Stimulated activated naive B cell treated with anti-CD40 and anti-IgM and Interleukin-4, amounts not matched to agents 10 μg/mL and 1 μg/mL and 100 μg/mL, for 72 hours (primary cell): ENCODE measurements at regions not wholly inside any gene's neighbourhood (a gene's known extent, or its start where the extent isn't known, plus 50 kb on each side); places are given as distances from the start of the nearest gene placed in this dataset.
"Not testable (repeated sequence)": the region's sequence is repeated elsewhere in the genome, so short reads cannot be mapped to it uniquely, and the experiment has no call there.

Experiments
- ATAC-seq, 2 donors: fragments of 150-1000 bp; cut with Tn5 transposase; replicated peaks; 2 replicates each; pipeline ENCODE4 v1.10.0; 2021; ENCODE audit warnings: moderate library complexity in 1 of 2
- DNase-seq: peaks from one replicate; pipeline ENCODE4 v3.0.0; 2021
- H3K27ac Mint-ChIP-seq: one replicate; pipeline ENCODE4 v1.8.0; 2022; ENCODE audit warnings: mild to moderate bottlenecking, mixed read lengths
- H3K27me3 Mint-ChIP-seq, 2 donors: one replicate each; pipeline ENCODE4 v1.8.0; 2022; ENCODE audit warnings: mixed read lengths in 2 of 2
- H3K36me3 Mint-ChIP-seq, 2 donors: one replicate each; pipeline ENCODE4 v1.8.0; 2022; ENCODE audit warnings: mixed read lengths in 2 of 2, mild to moderate bottlenecking in 1 of 2
- H3K4me1 Mint-ChIP-seq, 2 donors: one replicate each; pipeline ENCODE4 v1.8.0; 2022; ENCODE audit warnings: mixed read lengths in 2 of 2, mild to moderate bottlenecking in 1 of 2
- H3K4me3 Mint-ChIP-seq, 2 donors: one replicate each; pipeline ENCODE4 v1.8.0; 2022; ENCODE audit warnings: mild to moderate bottlenecking in 2 of 2, mixed read lengths in 2 of 2, moderate library complexity in 1 of 2
- H3K9me3 Mint-ChIP-seq, 2 donors: one replicate each; pipeline ENCODE4 v1.8.0; 2022; ENCODE audit warnings: mixed read lengths in 2 of 2, mild to moderate bottlenecking in 1 of 2

- not testable (repeated sequence) for DNase-seq, H3K9me3 Mint-ChIP-seq, H3K27ac Mint-ChIP-seq, ATAC-seq, H3K36me3 Mint-ChIP-seq, H3K4me3 Mint-ChIP-seq, H3K27me3 Mint-ChIP-seq
- H3K4me1 Mint-ChIP-seq, result peaks cover 6 to 12% of the 10 kb centered on the region in 2 donors
Measured at GRCh38 chr5:125487652-125488051, 741.2 kb upstream of the ZNF608 start.

- Mint-ChIP-seq H3K4me1 (peaks cover 6 to 12% of the 10 kb centered on the region in 2 donors), H3K4me3 (no peak overlapping the region), H3K36me3 (no peaks in the 10 kb centered on the region), H3K27ac (no peak overlapping the region), H3K27me3 (peaks cover 0 to 8% of the 10 kb centered on the region in 2 donors), H3K9me3 (no peaks in the 10 kb centered on the region)
- no peak for ATAC-seq
- no peak for DNase-seq
Measured at GRCh38 chr5:125489146-125489545, 742.7 kb upstream of the ZNF608 start.

- no peaks in the 10 kb centered on the region for H3K27me3 Mint-ChIP-seq
- DNase-seq (no peak), ATAC-seq (no peak)
- peaks cover 0 to 3% of the 10 kb centered on the region in 2 donors for H3K4me1 Mint-ChIP-seq
- no peak overlapping the region for H3K27ac Mint-ChIP-seq
- no peak overlapping the region for H3K4me3 Mint-ChIP-seq
- no peaks in the 10 kb centered on the region for H3K9me3 Mint-ChIP-seq
- H3K36me3 Mint-ChIP-seq, result no peaks in the 10 kb centered on the region
Measured at GRCh38 chr5:125491986-125492492, 745.6 kb upstream of the ZNF608 start.

- H3K4me3 Mint-ChIP-seq, result no peak overlapping the region
- H3K9me3 Mint-ChIP-seq, result no peaks in the 10 kb centered on the region
- H3K27ac Mint-ChIP-seq, result no peak overlapping the region
- H3K36me3 Mint-ChIP-seq, result no peaks in the 10 kb centered on the region
- H3K4me1 Mint-ChIP-seq, result peaks cover 0 to 3% of the 10 kb centered on the region in 2 donors
- ATAC-seq, result no peak
- H3K27me3 Mint-ChIP-seq, result no peaks in the 10 kb centered on the region
- no peak for DNase-seq
Measured at GRCh38 chr5:125492977-125493376, 746.5 kb upstream of the ZNF608 start.

- Mint-ChIP-seq H3K27me3 (no peaks in the 10 kb centered on the region), H3K9me3 (no peaks in the 10 kb centered on the region), H3K27ac (no peak overlapping the region), H3K36me3 (no peaks in the 10 kb centered on the region), H3K4me3 (no peak overlapping the region), H3K4me1 (peaks cover 0 to 3% of the 10 kb centered on the region in 2 donors)
- no peak for ATAC-seq
- DNase-seq, result no peak
Measured at GRCh38 chr5:125496393-125496792, 750.0 kb upstream of the ZNF608 start.

GRCh38 chr5:125497651-125498050 is 751.2 kb upstream of the ZNF608 start:
- ATAC-seq (no peak), DNase-seq (no peak)
- Mint-ChIP-seq H3K9me3 (no peaks in the 10 kb centered on the region), H3K36me3 (no peaks in the 10 kb centered on the region), H3K4me1 (no peaks in the 10 kb centered on the region), H3K4me3 (no peak overlapping the region), H3K27me3 (no peaks in the 10 kb centered on the region), H3K27ac (no peak overlapping the region)

- no peak for DNase-seq
- no peaks in the 10 kb centered on the region for H3K27me3 Mint-ChIP-seq
- no peak overlapping the region for H3K27ac Mint-ChIP-seq
- H3K36me3 Mint-ChIP-seq, result no peaks in the 10 kb centered on the region
- no peaks in the 10 kb centered on the region for H3K4me1 Mint-ChIP-seq
- H3K4me3 Mint-ChIP-seq, result no peak overlapping the region
- no peaks in the 10 kb centered on the region for H3K9me3 Mint-ChIP-seq
- no peak for ATAC-seq
Measured at GRCh38 chr5:125499636-125500332, 753.3 kb upstream of the ZNF608 start.

GRCh38 chr5:125501396-125501795 is 755.0 kb upstream of the ZNF608 start:
- no peaks in the 10 kb centered on the region for H3K27me3 Mint-ChIP-seq
- ATAC-seq, result no peak
- H3K4me1 Mint-ChIP-seq, result no peaks in the 10 kb centered on the region
- H3K36me3 Mint-ChIP-seq, result no peaks in the 10 kb centered on the region
- no peak overlapping the region for H3K27ac Mint-ChIP-seq
- no peaks in the 10 kb centered on the region for H3K9me3 Mint-ChIP-seq
- no peak for DNase-seq
- no peak overlapping the region for H3K4me3 Mint-ChIP-seq

- Mint-ChIP-seq H3K27me3 (no peaks in the 10 kb centered on the region), H3K36me3 (no peaks in the 10 kb centered on the region), H3K9me3 (peaks cover 4% of the 10 kb centered on the region in 2 donors), H3K4me3 (no peak overlapping the region), H3K27ac (no peak overlapping the region), H3K4me1 (no peaks in the 10 kb centered on the region)
- DNase-seq, result no peak
- no peak for ATAC-seq
Measured at GRCh38 chr5:125503946-125504345, 757.5 kb upstream of the ZNF608 start.

- ATAC-seq (no peak), DNase-seq (no peak)
- H3K27me3 Mint-ChIP-seq, result no peaks in the 10 kb centered on the region
- peaks cover 4% of the 10 kb centered on the region in 2 donors for H3K9me3 Mint-ChIP-seq
- no peaks in the 10 kb centered on the region for H3K36me3 Mint-ChIP-seq
- no peak overlapping the region for H3K27ac Mint-ChIP-seq
- H3K4me3 Mint-ChIP-seq, result no peak overlapping the region
- H3K4me1 Mint-ChIP-seq, result no peaks in the 10 kb centered on the region
Measured at GRCh38 chr5:125505115-125505514, 758.7 kb upstream of the ZNF608 start.

- ATAC-seq, result no peak
- no peak overlapping the region for H3K4me3 Mint-ChIP-seq
- H3K9me3 Mint-ChIP-seq, result peaks cover 4% of the 10 kb centered on the region in 2 donors
- no peak for DNase-seq
- H3K4me1 Mint-ChIP-seq, result peaks cover 0 to 6% of the 10 kb centered on the region in 2 donors
- H3K36me3 Mint-ChIP-seq, result no peaks in the 10 kb centered on the region
- H3K27me3 Mint-ChIP-seq, result no peaks in the 10 kb centered on the region
- no peak overlapping the region for H3K27ac Mint-ChIP-seq
Measured at GRCh38 chr5:125506124-125506523, 759.7 kb upstream of the ZNF608 start.

- ATAC-seq, result no peak
- peaks cover 4% of the 10 kb centered on the region in 2 donors for H3K9me3 Mint-ChIP-seq
- H3K27me3 Mint-ChIP-seq, result no peaks in the 10 kb centered on the region
- no peaks in the 10 kb centered on the region for H3K36me3 Mint-ChIP-seq
- no peak overlapping the region for H3K4me3 Mint-ChIP-seq
- no peak for DNase-seq
- peaks cover 0 to 6% of the 10 kb centered on the region in 2 donors for H3K4me1 Mint-ChIP-seq
- H3K27ac Mint-ChIP-seq, result no peak overlapping the region
Measured at GRCh38 chr5:125508225-125508624, 761.8 kb upstream of the ZNF608 start.

GRCh38 chr5:125510651-125511050 is 764.2 kb upstream of the ZNF608 start:
- no peaks in the 10 kb centered on the region for H3K36me3 Mint-ChIP-seq
- ATAC-seq (no peak), DNase-seq (no peak)
- H3K4me3 Mint-ChIP-seq, result no peak overlapping the region
- peaks cover 1 to 6% of the 10 kb centered on the region in 2 donors for H3K4me1 Mint-ChIP-seq
- no peak overlapping the region for H3K27ac Mint-ChIP-seq
- peaks cover 4% of the 10 kb centered on the region in 2 donors for H3K9me3 Mint-ChIP-seq
- no peaks in the 10 kb centered on the region for H3K27me3 Mint-ChIP-seq

GRCh38 chr5:125517973-125518550 is 771.6 kb upstream of the ZNF608 start:
- Mint-ChIP-seq H3K36me3 (no peaks in the 10 kb centered on the region), H3K27me3 (no peaks in the 10 kb centered on the region), H3K4me1 (peaks cover 0 to 1% of the 10 kb centered on the region in 2 donors), H3K4me3 (no peak overlapping the region), H3K27ac (no peak overlapping the region), H3K9me3 (peaks cover 0 to 2% of the 10 kb centered on the region in 2 donors)
- DNase-seq, result no peak
- no peak for ATAC-seq

GRCh38 chr5:125521289-125521688 is 774.9 kb upstream of the ZNF608 start:
- no peak overlapping the region for H3K27ac Mint-ChIP-seq
- no peaks in the 10 kb centered on the region for H3K36me3 Mint-ChIP-seq
- no peak overlapping the region for H3K4me3 Mint-ChIP-seq
- H3K4me1 Mint-ChIP-seq, result no peaks in the 10 kb centered on the region
- H3K9me3 Mint-ChIP-seq, result peaks cover 0 to 2% of the 10 kb centered on the region in 2 donors
- no peaks in the 10 kb centered on the region for H3K27me3 Mint-ChIP-seq
- no peak for DNase-seq
- ATAC-seq, result no peak
